HEK293 (cell line): ENCODE measurements at regions not wholly inside any gene's neighbourhood (a gene's known extent, or its start where the extent isn't known, plus 50 kb on each side); places are given as distances from the start of the nearest gene placed in this dataset.
A peak's percentile ranks its signal among the peaks of the same experiment; 100 is the strongest.

Experiments used
- GLI2 ChIP-seq: fragments of 450-650 bp; formaldehyde crosslinking; IDR thresholded peaks from 2 replicates; pipeline ENCODE4; 2017; ENCODE audit warnings: missing biosample characterization, missing genetic modification characterization, low read depth, borderline replicate concordance
- IKZF3 ChIP-seq: fragments of 450-650 bp; IDR thresholded peaks from 2 replicates; pipeline ENCODE4 v1.5.0; 2018; ENCODE audit warnings: missing biosample characterization, mild to moderate bottlenecking, missing genetic modification characterization, moderate library complexity
- KLF16 ChIP-seq: fragments of 450-650 bp; formaldehyde crosslinking; IDR thresholded peaks from 2 replicates; pipeline ENCODE4 v1.5.1; 2017; ENCODE audit warnings: missing biosample characterization, missing genetic modification characterization
- PATZ1 ChIP-seq: fragments of 450-650 bp; formaldehyde crosslinking; IDR thresholded peaks from 2 replicates; pipeline ENCODE4 v1.5.1; 2016; ENCODE audit warnings: missing biosample characterization, missing genetic modification characterization
- SALL2 ChIP-seq: fragments of 450-650 bp; formaldehyde crosslinking; IDR thresholded peaks from 2 replicates; pipeline ENCODE4 v1.5.0; 2017; ENCODE audit warnings: missing biosample characterization, mild to moderate bottlenecking, missing genetic modification characterization, borderline replicate concordance
- YY2 ChIP-seq: fragments of 450-650 bp; formaldehyde crosslinking; IDR thresholded peaks from 2 replicates; pipeline ENCODE4 v1.5.1; 2016; ENCODE audit warnings: missing biosample characterization, missing genetic modification characterization
- ZBTB26 ChIP-seq: fragments of 450-650 bp; formaldehyde crosslinking; optimal IDR thresholded peaks from 2 replicates; pipeline ENCODE3; 2016; ENCODE audit warnings: missing biosample characterization, mild to moderate bottlenecking, missing genetic modification characterization
- ZIC2 ChIP-seq: fragments of 450-650 bp; formaldehyde crosslinking; IDR thresholded peaks from 2 replicates; pipeline ENCODE4 v1.5.1; 2016; ENCODE audit warnings: missing biosample characterization, missing genetic modification characterization
- ZNF19 ChIP-seq: fragments of 450-650 bp; formaldehyde crosslinking; IDR thresholded peaks from 2 replicates; pipeline ENCODE4; 2016; ENCODE audit warnings: missing biosample characterization, missing genetic modification characterization, low read depth
- ZNF239 ChIP-seq: fragments of 450-650 bp; formaldehyde crosslinking; IDR thresholded peaks from 2 replicates; pipeline ENCODE4 v1.5.1; 2016; ENCODE audit warnings: missing biosample characterization, missing genetic modification characterization
- ZNF292 ChIP-seq: fragments of 450-650 bp; formaldehyde crosslinking; IDR thresholded peaks from 2 replicates; pipeline ENCODE4 v1.5.1; 2016; ENCODE audit warnings: low read depth, missing biosample characterization, missing genetic modification characterization, borderline replicate concordance
- ZNF335 ChIP-seq: fragments of 450-650 bp; formaldehyde crosslinking; conservative IDR thresholded peaks from 2 replicates; pipeline ENCODE4 v1.5.1; 2016; ENCODE audit warnings: missing biosample characterization, missing genetic modification characterization
- ZNF394 ChIP-seq: fragments of 450-650 bp; formaldehyde crosslinking; IDR thresholded peaks from 2 replicates; pipeline ENCODE4 v1.5.1; 2016; ENCODE audit warnings: missing biosample characterization, missing genetic modification characterization, mild to moderate bottlenecking, moderate library complexity, borderline replicate concordance
- ZNF426 ChIP-seq: fragments of 450-650 bp; formaldehyde crosslinking; IDR thresholded peaks from 2 replicates; pipeline ENCODE4 v1.5.1; 2017; ENCODE audit warnings: missing biosample characterization, missing genetic modification characterization, mild to moderate bottlenecking, inconsistent platforms, moderate library complexity
- ZNF473 ChIP-seq: fragments of 450-650 bp; formaldehyde crosslinking; IDR thresholded peaks from 2 replicates; pipeline ENCODE4 v1.5.1; 2017; ENCODE audit warnings: missing biosample characterization, missing genetic modification characterization
- ZNF510 ChIP-seq: fragments of 450-650 bp; formaldehyde crosslinking; IDR thresholded peaks from 2 replicates; pipeline ENCODE4 v1.5.1; 2018; ENCODE audit warnings: mild to moderate bottlenecking, missing genetic modification characterization, missing biosample characterization; ENCODE audit not compliant: insufficient replicate concordance
- ZNF518A ChIP-seq: fragments of 450-650 bp; formaldehyde crosslinking; conservative IDR thresholded peaks from 2 replicates; pipeline ENCODE4 v1.5.1; 2016; ENCODE audit warnings: low read depth, missing biosample characterization, missing genetic modification characterization
- ZNF549 ChIP-seq: fragments of 450-650 bp; IDR thresholded peaks from 2 replicates; pipeline ENCODE4 v1.5.1; 2018; ENCODE audit warnings: missing biosample characterization, missing genetic modification characterization, mild to moderate bottlenecking, inconsistent platforms, moderate library complexity
- ZNF561 ChIP-seq: fragments of 450-650 bp; IDR thresholded peaks from 2 replicates; pipeline ENCODE4 v1.5.1; 2018; ENCODE audit warnings: missing biosample characterization, missing genetic modification characterization, borderline replicate concordance
- ZNF670 ChIP-seq: fragments of 450-650 bp; formaldehyde crosslinking; IDR thresholded peaks from 2 replicates; pipeline ENCODE4 v1.5.1; 2016; ENCODE audit warnings: missing biosample characterization, missing genetic modification characterization, low read depth
- ZNF76 ChIP-seq: fragments of 450-650 bp; formaldehyde crosslinking; IDR thresholded peaks from 2 replicates; pipeline ENCODE4; 2016; ENCODE audit warnings: low read depth, missing biosample characterization, missing genetic modification characterization, borderline replicate concordance
- ZNF768 ChIP-seq: fragments of 450-650 bp; formaldehyde crosslinking; IDR thresholded peaks from 2 replicates; pipeline ENCODE4 v1.5.1; 2018; ENCODE audit warnings: missing biosample characterization, mild to moderate bottlenecking, missing genetic modification characterization
- ZNF837 ChIP-seq: fragments of 450-650 bp; formaldehyde crosslinking; IDR thresholded peaks from 2 replicates; pipeline ENCODE4 v1.5.1; 2016; ENCODE audit warnings: missing biosample characterization, missing genetic modification characterization
- ZSCAN18 ChIP-seq: fragments of 450-650 bp; formaldehyde crosslinking; IDR thresholded peaks from 2 replicates; pipeline ENCODE4 v1.5.1; 2016; ENCODE audit warnings: missing biosample characterization, missing genetic modification characterization
- TF ChIP-seq, protein P1 (sequence below): fragments of 450-650 bp; formaldehyde crosslinking; IDR thresholded peaks from 2 replicates; pipeline ENCODE4 v1.5.1; 2017; ENCODE audit warnings: missing biosample characterization, missing genetic modification characterization
- TF ChIP-seq, protein P2 (sequence below): fragments of 450-650 bp; formaldehyde crosslinking; IDR thresholded peaks from 2 replicates; pipeline ENCODE4 v1.5.1; 2017; ENCODE audit warnings: missing biosample characterization, mild to moderate bottlenecking, missing genetic modification characterization, moderate library complexity

- TF ChIP-seq ZSCAN18, result no peak
- TF ChIP-seq GLI2 (tag by site-specific recombination), result no peak
- no peak for TF ChIP-seq ZNF837 (tag by site-specific recombination)
- no peak for TF ChIP-seq ZNF549 (tag by site-specific recombination)
- peak; percentile 52; the same call in 1 of the 2 replicates for TF ChIP-seq ZNF335
- TF ChIP-seq ZIC2, result peak; percentile 54
- TF ChIP-seq ZNF473 (tag by site-specific recombination), result no peak
- no peak for TF ChIP-seq YY2 (tag by site-specific recombination)
- no peak for TF ChIP-seq ZNF394 (tag by site-specific recombination)
- no peak for TF ChIP-seq ZBTB26
- no peak for TF ChIP-seq KLF16 (tag by site-specific recombination)
- no peak for TF ChIP-seq ZNF670 (tag by site-specific recombination)
- TF ChIP-seq ZNF561, result no peak
- no peak for TF ChIP-seq IKZF3 (tag by site-specific recombination)
- no peak for TF ChIP-seq ZNF19 (tag by site-specific recombination)
- peak; percentile 26; the same call in 1 of the 2 replicates for TF ChIP-seq ZNF518A (tag by site-specific recombination)
- TF ChIP-seq ZNF768, result no peak
- no peak for TF ChIP-seq ZNF292 (tag by site-specific recombination)
- no peak for TF ChIP-seq ZNF239 (tag by site-specific recombination)
- TF ChIP-seq, protein P1, sequence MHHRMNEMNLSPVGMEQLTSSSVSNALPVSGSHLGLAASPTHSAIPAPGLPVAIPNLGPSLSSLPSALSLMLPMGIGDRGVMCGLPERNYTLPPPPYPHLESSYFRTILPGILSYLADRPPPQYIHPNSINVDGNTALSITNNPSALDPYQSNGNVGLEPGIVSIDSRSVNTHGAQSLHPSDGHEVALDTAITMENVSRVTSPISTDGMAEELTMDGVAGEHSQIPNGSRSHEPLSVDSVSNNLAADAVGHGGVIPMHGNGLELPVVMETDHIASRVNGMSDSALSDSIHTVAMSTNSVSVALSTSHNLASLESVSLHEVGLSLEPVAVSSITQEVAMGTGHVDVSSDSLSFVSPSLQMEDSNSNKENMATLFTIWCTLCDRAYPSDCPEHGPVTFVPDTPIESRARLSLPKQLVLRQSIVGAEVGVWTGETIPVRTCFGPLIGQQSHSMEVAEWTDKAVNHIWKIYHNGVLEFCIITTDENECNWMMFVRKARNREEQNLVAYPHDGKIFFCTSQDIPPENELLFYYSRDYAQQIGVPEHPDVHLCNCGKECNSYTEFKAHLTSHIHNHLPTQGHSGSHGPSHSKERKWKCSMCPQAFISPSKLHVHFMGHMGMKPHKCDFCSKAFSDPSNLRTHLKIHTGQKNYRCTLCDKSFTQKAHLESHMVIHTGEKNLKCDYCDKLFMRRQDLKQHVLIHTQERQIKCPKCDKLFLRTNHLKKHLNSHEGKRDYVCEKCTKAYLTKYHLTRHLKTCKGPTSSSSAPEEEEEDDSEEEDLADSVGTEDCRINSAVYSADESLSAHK, result no peak
- TF ChIP-seq PATZ1 (tag by site-specific recombination), result no peak
- TF ChIP-seq ZNF426 (tag by site-specific recombination), result no peak
- TF ChIP-seq ZNF76 (tag by site-specific recombination), result peak; percentile 21; the same call in 1 of the 2 replicates
- TF ChIP-seq, protein P2, sequence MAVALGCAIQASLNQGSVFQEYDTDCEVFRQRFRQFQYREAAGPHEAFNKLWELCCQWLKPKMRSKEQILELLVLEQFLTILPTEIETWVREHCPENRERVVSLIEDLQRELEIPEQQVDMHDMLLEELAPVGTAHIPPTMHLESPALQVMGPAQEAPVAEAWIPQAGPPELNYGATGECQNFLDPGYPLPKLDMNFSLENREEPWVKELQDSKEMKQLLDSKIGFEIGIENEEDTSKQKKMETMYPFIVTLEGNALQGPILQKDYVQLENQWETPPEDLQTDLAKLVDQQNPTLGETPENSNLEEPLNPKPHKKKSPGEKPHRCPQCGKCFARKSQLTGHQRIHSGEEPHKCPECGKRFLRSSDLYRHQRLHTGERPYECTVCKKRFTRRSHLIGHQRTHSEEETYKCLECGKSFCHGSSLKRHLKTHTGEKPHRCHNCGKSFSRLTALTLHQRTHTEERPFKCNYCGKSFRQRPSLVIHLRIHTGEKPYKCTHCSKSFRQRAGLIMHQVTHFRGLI (tag by site-specific recombination), result peak; percentile 81
- no peak for TF ChIP-seq SALL2 (tag by site-specific recombination)
- TF ChIP-seq ZNF510 (tag by site-specific recombination), result no peak
Observed at GRCh38 chr10:15439341-15439842, 68.3 kb upstream of the FAM171A1 start (continued).
